ENCODE measurements at regions not wholly inside any gene's neighbourhood (a gene's known extent, or its start where the extent isn't known, plus 50 kb on each side); places are given as distances from the start of the nearest gene placed in this dataset.

DNA sequence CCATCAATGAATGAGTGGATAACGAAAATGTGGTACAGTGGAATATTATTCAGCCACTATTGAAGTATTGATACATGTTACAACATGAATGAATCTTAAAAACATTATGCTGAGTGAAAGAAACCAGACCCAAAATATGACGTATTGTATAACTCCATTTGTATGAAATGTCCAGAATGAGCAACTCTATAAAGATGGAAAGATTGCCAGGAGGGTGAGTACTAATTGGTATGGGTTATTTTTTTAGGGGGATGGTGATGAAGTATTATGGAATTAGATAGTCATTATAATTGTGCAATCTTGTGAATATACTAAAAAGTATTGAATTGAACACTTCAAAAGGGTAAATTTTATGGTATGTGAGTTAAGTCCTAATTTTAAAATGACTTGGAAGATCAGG lies 278.6 kb downstream of the SIPA1L2 start:
- POLR2A ChIA-PET, result no interaction called here
- DNase-seq, result no peak
- TF ChIP-seq GABPA (IDR thresholded peaks at IDR 0.05; ENCODE audit: low read depth) (no peak), TCF12 (IDR thresholded peaks at IDR 0.05) (no peak), RXRA (IDR thresholded peaks at IDR 0.05; ENCODE audit: borderline replicate concordance, low read depth) (no peak), TAF1 (IDR thresholded peaks at IDR 0.05; ENCODE audit: borderline replicate concordance, low read depth, low read length) (no peak), SMC3 (IDR thresholded peaks at IDR 0.05; ENCODE audit: low read depth, low read length) (no peak), NRF1 (IDR thresholded peaks at IDR 0.05; ENCODE audit: low read depth, low read length) (no peak), NFIC (IDR thresholded peaks at IDR 0.05; ENCODE audit: borderline replicate concordance) (no peak), FOXJ3 (CRISPR knock-in tag; IDR thresholded peaks at IDR 0.05) (no peak), RCOR1 (IDR thresholded peaks at IDR 0.05; ENCODE audit: low read length) (no peak), YY1 (IDR thresholded peaks at IDR 0.05; ENCODE audit: low read depth) (no peak), EP300 (IDR thresholded peaks at IDR 0.05; ENCODE audit: borderline replicate concordance in 1 of 2, low read depth in 1 of 2, low read length in 1 of 2) (no peak), POLR2AphosphoS5 (IDR thresholded peaks at IDR 0.05; ENCODE audit: low read depth, low read length) (no peak)
- TF ChIP-seq, protein P1, sequence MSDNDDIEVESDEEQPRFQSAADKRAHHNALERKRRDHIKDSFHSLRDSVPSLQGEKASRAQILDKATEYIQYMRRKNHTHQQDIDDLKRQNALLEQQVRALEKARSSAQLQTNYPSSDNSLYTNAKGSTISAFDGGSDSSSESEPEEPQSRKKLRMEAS (IDR thresholded peaks at IDR 0.05; ENCODE audit: low read depth), result no peak
- TF ChIP-seq, protein P2, sequence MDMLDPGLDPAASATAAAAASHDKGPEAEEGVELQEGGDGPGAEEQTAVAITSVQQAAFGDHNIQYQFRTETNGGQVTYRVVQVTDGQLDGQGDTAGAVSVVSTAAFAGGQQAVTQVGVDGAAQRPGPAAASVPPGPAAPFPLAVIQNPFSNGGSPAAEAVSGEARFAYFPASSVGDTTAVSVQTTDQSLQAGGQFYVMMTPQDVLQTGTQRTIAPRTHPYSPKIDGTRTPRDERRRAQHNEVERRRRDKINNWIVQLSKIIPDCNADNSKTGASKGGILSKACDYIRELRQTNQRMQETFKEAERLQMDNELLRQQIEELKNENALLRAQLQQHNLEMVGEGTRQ (IDR thresholded peaks at IDR 0.05; ENCODE audit: borderline replicate concordance, low read depth, low read length), result no peak
- TF ChIP-seq, protein P3, sequence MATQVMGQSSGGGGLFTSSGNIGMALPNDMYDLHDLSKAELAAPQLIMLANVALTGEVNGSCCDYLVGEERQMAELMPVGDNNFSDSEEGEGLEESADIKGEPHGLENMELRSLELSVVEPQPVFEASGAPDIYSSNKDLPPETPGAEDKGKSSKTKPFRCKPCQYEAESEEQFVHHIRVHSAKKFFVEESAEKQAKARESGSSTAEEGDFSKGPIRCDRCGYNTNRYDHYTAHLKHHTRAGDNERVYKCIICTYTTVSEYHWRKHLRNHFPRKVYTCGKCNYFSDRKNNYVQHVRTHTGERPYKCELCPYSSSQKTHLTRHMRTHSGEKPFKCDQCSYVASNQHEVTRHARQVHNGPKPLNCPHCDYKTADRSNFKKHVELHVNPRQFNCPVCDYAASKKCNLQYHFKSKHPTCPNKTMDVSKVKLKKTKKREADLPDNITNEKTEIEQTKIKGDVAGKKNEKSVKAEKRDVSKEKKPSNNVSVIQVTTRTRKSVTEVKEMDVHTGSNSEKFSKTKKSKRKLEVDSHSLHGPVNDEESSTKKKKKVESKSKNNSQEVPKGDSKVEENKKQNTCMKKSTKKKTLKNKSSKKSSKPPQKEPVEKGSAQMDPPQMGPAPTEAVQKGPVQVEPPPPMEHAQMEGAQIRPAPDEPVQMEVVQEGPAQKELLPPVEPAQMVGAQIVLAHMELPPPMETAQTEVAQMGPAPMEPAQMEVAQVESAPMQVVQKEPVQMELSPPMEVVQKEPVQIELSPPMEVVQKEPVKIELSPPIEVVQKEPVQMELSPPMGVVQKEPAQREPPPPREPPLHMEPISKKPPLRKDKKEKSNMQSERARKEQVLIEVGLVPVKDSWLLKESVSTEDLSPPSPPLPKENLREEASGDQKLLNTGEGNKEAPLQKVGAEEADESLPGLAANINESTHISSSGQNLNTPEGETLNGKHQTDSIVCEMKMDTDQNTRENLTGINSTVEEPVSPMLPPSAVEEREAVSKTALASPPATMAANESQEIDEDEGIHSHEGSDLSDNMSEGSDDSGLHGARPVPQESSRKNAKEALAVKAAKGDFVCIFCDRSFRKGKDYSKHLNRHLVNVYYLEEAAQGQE (IDR thresholded peaks at IDR 0.05; ENCODE audit: low read depth, low read length), result no peak
- TF ChIP-seq, protein P4, sequence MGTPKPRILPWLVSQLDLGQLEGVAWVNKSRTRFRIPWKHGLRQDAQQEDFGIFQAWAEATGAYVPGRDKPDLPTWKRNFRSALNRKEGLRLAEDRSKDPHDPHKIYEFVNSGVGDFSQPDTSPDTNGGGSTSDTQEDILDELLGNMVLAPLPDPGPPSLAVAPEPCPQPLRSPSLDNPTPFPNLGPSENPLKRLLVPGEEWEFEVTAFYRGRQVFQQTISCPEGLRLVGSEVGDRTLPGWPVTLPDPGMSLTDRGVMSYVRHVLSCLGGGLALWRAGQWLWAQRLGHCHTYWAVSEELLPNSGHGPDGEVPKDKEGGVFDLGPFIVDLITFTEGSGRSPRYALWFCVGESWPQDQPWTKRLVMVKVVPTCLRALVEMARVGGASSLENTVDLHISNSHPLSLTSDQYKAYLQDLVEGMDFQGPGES (IDR thresholded peaks at IDR 0.05; ENCODE audit: low read depth, low read length), result no peak
- TF ChIP-seq, protein P5, sequence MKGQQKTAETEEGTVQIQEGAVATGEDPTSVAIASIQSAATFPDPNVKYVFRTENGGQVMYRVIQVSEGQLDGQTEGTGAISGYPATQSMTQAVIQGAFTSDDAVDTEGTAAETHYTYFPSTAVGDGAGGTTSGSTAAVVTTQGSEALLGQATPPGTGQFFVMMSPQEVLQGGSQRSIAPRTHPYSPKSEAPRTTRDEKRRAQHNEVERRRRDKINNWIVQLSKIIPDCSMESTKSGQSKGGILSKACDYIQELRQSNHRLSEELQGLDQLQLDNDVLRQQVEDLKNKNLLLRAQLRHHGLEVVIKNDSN (IDR thresholded peaks at IDR 0.05; ENCODE audit: borderline replicate concordance, low read depth), result no peak
- TF ChIP-seq, protein P6, sequence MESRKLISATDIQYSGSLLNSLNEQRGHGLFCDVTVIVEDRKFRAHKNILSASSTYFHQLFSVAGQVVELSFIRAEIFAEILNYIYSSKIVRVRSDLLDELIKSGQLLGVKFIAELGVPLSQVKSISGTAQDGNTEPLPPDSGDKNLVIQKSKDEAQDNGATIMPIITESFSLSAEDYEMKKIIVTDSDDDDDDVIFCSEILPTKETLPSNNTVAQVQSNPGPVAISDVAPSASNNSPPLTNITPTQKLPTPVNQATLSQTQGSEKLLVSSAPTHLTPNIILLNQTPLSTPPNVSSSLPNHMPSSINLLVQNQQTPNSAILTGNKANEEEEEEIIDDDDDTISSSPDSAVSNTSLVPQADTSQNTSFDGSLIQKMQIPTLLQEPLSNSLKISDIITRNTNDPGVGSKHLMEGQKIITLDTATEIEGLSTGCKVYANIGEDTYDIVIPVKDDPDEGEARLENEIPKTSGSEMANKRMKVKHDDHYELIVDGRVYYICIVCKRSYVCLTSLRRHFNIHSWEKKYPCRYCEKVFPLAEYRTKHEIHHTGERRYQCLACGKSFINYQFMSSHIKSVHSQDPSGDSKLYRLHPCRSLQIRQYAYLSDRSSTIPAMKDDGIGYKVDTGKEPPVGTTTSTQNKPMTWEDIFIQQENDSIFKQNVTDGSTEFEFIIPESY (IDR thresholded peaks at IDR 0.05; ENCODE audit: borderline replicate concordance, low read depth), result no peak
- H3K4me3 ChIP-seq (ENCODE audit: low read depth in 2 of 2, low read length in 1 of 2), result no peak overlapping the region
- H3K27ac ChIP-seq (ENCODE audit: low read depth in 2 of 2, low read length in 1 of 2), result no peak overlapping the region
- no peaks in the 10 kb centered on the region for H4K20me1 ChIP-seq (ENCODE audit: insufficient read depth)
- no peaks in the 10 kb centered on the region for H3K27me3 ChIP-seq (ENCODE audit: insufficient read depth)
- no peaks in the 10 kb centered on the region for H3K9me3 ChIP-seq
- H3K79me2 ChIP-seq (ENCODE audit: insufficient read depth), result no peaks in the 10 kb centered on the region
- CTCF ChIA-PET, result no interaction called here
- H3K4me2 ChIP-seq, result no peak overlapping the region
- no peak overlapping the region for H3K9ac ChIP-seq
- no peak overlapping the region for H2AFZ ChIP-seq (ENCODE audit: low read depth)
- H3K9me2 ChIP-seq, result no peaks in the 10 kb centered on the region
- H3K4me1 ChIP-seq (ENCODE audit: control insufficient read depth in 1 of 2, insufficient read depth in 2 of 2, low read depth in 1 of 2, low read length in 1 of 2), result peaks cover 0 to 6% of the 10 kb centered on the region in 2 experiments; a peak in 2 of 4 replicates
- H3F3A ChIP-seq (replicated peaks; ENCODE audit: insufficient read depth), result no peaks in the 10 kb centered on the region
- 28% methylated on average over 2 of the region's 2 CpGs for WGBS (ENCODE audit: low lambda C conversion rate)
- H3K36me3 ChIP-seq (replicated peaks in 1 of 2; ENCODE audit: control insufficient read depth in 1 of 2, insufficient read depth in 2 of 2, low read length in 1 of 2), result no peaks in the 10 kb centered on the region

All from SK-N-SH (cell line).